Activated CD4-positive, alpha-beta T cell treated with anti-CD3 and anti-CD28 coated beads for 1 hour (primary cell): ENCODE measurements at regions not wholly inside any gene's neighbourhood (a gene's known extent, or its start where the extent isn't known, plus 50 kb on each side); places are given as distances from the start of the nearest gene placed in this dataset.

Experiments
- DNase-seq: peaks from one replicate; pipeline ENCODE4 v3.0.0-alpha.2; 2020

DNA sequence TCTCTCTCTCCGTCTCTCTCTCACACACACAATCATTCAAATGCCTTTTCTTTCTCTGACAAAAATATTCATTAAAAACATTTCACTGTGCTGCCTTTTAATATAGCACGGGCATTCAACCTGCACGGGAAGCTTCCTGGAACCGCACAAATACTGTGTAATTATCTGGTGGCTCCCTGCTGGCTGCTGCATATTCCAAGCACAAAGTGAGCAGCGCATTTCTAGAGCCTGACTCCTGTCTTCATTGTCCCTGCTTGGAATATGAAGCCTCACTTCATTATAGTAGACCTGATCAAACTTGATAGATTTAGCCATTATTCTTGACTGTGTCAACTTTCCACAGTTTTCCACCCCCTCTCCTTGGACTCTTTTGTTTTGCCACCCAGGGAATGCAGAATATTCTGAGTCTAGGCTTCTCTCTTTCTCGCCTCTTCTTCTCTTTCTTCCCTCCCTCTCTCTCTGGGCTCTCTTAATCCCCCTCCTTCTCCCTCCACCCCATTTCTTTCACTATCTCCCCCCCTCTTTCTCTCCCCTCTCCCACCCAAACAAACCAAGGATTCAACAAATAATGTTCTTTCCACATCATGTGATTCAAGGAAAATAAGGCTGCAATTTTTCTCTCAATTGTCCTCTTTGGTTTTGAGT, 672.1 kb upstream of the FANCL start:
- no peak for DNase-seq

DNA sequence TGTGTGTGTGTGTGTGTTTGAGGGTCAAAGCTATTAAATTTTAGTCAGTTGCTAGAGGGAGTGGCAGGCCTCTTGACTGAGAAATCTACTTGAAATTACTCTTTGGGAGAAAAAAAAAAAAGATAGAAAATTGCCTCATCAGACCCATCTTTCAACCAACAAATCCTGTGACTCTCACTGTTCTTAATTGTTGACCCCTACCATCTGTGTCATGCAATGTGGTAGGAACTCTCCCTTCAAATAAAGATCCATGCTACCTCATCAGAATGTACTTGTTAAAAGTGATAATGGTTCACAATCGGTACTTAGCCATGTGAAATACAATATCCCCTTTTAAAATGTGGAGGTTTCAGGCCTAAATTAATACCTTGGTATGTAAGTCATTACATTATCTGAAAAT, 670.8 kb upstream of the FANCL start:
- no peak for DNase-seq

DNA sequence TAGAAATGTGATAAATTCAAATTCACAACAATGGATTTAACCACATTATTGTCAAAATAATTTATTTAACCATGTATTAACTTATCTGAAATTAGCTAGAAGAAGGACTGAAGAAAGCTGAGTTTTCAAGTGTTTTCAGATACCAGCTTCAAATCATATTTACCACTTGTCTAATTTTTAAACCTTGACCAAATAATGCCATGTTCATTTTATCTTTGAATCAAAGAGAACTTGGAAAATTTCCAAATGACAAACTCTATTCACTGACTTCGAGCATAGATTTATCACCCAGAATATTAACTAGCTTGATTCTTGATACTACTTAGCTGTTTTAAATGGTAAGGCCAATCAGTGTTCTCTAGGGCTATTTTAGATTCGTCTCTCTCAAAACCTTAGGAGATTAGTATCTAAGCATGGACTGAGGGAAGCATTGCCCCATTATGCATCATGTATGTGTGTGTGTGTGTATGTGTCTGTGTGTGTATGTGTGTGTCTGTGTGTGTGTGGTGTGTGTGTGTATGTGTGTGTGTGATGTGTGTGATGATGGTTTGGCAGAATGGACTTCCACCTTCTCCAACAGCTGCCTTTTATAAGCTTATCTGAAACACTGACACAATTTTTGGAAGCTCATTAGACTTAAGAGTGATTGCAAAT, 667.5 kb upstream of the FANCL start:
- DNase-seq, result no peak

DNA sequence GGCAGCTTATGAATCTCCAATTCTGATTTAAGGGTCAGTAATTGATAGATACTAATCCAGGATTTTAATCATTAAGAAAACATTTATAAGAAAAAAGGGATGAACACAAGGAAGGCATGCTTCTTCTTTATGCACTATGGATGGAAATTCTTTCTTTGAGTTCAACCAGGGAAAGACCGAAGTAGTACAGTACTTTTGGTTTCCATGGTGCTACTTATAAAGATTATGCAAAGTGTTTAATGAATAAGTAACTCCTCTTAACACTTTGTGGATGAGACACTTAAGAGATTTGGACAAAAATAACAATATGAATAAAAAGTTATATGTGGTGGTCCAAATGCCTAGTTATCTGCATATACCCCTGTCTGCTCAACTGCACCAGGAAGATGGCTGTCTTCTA, 666.5 kb upstream of the FANCL start:
- DNase-seq, result no peak

DNA sequence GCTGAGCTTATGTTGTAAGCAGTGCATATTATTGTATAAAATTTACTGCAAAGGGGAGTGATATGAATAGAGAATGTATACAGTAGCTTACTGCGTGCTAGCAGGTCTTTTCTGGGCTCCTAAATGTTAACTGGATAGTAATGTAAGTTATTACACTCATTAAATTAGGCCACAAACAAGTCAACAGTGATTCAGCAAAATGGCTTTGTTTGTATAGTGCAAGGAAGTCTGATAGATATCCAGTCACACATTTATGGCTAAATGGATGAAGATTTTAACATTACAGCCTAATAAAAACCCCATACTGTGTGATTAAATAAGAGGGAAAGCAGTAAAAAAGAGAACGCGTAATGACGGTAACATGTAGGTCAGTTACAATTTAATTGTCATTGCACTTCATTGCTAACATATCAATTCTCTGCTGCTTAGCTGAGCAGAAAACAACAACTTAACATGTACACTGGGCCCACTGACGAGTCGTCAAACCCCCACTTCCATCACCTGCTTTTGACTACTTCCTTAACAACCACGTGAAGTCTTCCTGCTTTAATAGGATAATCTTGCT, 665.0 kb upstream of the FANCL start:
- no peak for DNase-seq

DNA sequence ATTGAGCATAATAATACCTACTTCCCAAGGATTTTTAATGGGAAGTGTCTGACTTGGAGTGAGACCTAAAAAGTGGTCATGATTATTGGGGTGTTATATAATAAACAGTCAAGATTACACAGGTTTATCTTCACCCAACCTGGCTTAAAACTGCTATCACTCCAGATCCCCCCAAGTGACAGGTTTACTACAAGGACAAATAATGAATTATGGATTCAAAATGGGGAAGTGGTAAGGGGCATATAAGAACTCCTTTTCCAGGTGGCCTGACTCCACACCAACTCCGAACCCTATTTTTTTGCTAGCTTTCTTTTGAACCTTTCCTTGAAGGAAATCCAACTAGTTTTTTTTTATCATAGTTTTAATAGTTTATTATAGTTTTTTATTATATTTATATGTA, 663.0 kb upstream of the FANCL start:
- DNase-seq, result no peak

DNA sequence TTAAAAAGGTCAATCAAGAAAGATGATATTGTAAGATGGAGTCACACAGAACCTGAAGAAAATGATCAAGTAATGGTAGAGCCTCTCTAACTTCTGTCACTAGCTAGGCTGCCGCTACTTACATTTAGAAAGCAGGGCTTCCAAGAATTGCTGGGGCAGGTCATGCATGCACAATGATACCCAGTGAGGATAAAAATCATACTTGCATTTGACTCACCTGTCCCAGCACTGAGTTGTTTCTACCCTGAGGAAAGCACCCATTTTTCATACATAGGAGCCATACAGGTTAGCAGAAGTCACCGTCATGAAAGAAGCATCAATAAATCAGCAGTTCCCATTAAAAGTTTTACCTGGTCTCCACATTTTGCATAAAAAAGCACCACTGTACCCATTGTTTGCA, 662.3 kb upstream of the FANCL start:
- DNase-seq, result no peak

DNA sequence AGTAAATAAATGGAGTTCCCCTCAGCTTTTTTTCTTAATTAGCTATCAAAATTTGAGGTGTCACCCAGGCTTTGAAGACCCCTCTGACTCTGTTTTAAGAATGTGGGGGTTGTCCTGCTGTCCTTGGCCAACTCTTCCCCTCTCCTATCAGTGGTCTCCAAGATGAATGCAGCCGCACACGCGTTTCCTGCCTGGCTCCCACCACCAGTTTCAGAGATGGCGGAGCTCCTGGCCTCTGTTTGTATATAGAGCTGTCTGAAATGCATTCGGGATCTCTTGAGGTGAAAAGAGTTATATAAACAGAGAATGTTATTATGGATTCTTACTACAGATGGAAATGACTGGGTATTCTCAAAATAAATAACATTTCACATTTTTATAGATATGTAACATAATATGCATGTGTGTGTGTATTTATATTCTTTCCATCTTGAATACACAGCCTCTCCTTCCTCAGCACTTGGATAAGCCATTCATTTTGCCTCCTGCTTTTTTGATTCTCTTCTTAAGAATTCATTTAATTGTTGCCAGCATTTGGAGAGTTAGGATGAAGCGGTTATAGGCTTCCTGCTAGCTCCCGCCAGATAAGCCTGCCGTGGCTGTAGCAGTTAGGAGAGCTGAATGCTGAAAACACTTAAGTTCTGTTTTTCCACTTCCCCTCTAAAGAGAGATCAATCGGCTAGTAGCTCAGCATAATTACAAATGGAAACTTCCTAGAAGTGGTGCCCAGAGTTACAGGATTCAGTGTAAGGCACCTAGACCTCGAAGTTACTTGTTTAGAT, 659.3 kb upstream of the FANCL start:
- DNase-seq, result no peak

DNA sequence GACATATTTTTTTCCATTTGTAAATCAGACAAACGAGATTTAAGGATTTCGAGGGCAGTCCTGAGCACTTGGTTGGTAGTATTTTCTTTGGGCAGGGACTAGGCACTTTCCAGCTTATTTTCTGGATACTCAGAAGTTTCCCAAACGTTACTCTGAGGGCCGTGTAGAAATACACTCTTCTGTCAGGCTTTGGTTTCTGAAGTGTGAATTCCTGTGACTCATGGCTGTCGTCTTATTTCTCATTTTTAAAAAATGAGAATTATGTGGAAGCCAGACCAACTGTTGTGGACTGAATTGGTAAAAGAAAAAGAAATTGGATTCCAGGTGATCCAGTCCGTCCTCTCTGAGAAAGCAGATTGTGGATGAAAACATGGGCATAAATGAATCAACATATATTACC, 658.6 kb upstream of the FANCL start:
- DNase-seq, result no peak

DNA sequence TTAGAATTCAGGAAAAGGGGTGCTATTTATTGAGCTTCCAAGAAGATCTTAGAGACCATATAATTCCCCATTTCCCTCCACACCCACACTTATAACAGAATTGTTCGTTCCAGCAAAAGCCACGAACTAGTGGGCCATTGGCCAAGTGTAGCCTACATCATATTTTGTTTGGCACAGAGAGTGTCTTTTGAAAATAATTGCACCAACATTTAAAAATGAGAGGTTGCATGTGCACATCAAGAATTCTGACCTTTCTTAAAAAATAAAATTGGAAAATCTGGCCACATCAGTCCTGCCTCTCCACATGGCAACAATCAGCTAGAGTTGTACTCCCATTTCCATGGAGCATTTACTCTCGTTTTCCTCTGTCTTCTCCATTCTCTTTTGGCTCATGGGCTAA, 655.5 kb upstream of the FANCL start:
- DNase-seq, result no peak

DNA sequence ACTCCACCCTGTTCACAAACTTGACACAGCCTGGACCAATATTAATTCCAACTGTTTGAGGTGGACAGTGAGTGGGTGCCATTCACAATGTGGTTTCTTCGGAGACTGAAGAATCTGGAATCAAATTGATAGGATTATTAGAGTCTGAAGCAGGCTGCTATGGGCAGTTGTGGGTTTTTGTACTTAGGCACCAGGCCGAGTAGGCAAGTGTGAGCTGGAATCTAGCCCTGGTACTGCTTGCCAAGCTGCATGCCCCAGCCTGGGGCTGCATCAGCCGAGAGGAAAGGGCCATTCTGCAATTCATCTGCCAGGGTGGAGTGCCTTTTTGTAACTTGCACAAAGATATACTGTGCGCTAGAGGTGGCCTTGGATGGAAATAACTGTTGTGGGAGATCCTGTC, 654.7 kb upstream of the FANCL start:
- DNase-seq, result no peak

DNA sequence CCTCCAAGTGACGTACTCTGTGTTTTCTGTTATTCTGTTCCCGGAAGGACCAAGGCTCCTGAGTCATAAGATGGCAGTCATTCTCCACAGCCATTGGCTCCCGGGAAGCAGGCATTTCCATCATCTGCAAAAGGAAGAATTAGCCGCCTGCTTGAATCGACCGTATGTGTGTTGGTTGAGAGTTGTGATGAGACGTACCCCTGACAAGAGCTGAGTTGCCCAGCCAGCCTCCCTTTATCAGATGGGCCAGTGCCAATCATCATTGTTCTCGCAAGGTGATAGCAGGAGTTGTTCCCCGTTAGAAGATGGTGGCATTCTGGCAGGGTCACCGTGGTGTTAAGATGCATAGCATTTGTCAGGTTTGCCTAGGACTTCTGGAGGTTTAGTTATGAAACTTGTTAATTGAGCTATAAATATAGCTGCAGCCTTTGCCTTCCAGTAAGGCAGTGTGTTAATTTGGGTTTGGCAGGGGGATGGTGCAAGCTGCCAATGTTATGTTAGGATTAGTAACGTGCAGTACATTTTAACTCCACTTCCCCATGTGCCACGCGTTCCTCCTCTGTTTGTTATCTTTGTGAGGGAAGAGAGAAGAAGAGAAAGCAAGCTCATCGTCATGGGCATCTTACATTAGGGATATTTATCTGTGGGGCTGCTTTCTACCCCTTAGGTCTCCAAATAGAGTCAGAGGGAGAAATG, 652.7 kb upstream of the FANCL start:
- no peak for DNase-seq

DNA sequence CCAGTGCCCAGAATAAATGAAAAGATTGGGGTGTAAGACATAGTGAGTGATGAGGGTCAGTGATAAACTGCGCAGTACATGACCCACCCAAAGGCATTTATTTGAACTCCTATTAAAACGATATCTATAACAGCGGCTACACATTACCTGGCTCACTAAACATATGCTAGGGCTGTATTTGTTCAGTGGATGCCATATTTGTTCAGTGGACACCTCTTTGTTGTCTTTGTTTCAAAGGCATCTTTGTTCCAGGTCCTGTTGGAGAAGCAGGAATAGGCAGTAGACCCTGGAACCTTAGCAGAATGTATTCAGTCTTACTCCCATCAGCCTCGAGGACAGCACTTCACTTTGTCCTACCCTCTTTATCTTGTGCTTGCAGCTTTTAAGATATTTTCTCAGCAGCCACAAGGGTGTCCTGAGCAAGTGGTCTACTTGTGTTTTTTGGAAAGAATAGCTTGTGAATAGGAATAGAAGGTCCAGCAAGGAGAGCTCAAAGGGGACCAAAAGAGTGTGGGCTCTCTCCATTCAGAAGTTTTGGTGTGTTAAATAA, 650.8 kb upstream of the FANCL start:
- no peak for DNase-seq

DNA sequence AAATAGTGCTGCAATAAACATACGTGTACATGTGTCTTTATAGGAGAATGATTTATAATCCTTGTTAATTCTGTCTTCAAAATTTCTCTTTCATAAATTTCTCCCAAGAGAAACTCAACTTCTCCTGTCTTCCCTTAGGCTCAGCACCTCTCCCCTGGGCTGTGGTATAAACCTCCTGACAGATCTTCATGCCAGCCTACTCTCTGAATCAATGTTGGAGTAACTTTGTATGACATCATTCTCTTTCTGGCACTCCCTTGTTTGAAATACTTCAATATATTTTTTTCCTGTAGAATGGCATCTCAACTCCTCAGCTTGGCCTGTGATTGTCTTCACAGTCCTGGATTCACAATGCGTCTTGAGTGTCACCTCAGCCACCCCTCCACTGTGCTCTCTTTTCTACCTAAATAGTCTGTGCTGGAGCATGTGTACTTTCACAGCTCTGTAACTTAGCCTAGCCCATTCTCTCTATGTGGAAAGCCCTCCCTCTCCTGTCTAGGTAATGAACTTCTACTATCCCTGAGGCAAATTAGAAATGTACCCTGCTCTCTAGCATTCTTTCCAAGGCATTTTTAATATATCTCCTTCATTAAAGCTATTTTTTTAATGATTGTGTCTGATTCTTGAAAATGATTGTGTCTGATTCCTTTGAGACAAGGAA, 649.9 kb upstream of the FANCL start:
- DNase-seq, result no peak

DNA sequence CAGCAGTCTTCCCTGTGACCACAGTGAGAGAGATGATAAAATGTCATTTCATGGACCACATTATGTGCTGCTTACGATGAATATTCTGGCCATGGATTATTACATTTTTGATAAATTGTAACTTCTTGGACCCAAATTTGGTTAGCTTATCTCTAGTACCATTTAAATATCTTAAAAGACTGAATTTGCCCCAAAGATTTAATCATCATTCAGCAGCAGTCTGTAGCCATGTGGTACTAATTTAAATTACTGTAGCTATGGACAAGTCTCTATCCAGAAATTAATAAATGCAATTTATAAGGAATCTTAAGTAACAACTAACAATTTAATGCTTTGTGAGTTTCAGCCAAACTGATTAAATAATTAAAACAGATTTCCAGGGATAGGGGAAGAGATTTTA, 644.9 kb upstream of the FANCL start:
- DNase-seq, result no peak

DNA sequence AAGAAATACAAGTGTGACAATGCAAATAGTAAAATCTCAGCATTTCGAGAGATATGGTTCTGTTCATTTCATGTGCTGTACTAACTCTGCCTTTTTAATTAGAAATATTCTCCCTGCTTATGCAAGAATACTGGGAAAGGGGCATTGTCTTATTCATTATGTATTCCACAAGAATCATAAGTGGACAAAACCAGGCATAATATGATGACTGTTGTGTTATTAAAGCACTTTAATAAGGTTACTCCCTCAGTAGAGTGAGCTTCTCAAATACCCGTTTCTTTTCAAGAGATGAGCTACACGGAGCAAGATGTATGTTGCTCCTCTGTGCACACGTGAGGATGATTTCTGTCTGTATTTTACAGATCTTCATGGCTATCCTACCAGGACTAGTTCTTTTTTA, 638.7 kb upstream of the FANCL start:
- DNase-seq, result no peak

DNA sequence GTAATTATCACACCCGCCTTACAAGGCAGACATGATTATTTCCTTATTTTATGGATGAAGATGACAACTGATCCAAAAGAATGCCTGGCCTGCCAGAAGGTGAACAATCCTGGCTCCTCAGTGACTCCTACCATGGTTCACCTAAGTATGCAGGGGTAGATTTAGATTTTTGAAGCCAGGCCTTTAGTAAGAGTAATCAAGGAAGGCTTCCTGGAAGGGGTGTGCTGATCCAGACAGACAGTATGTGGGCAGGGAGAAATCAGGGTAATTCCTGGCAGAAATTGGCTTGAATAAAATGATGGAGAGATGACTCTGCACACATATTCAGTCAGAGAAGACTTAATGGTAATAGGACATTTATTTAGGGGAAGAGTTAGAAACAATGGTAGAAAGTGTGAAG, 637.7 kb upstream of the FANCL start:
- no peak for DNase-seq

DNA sequence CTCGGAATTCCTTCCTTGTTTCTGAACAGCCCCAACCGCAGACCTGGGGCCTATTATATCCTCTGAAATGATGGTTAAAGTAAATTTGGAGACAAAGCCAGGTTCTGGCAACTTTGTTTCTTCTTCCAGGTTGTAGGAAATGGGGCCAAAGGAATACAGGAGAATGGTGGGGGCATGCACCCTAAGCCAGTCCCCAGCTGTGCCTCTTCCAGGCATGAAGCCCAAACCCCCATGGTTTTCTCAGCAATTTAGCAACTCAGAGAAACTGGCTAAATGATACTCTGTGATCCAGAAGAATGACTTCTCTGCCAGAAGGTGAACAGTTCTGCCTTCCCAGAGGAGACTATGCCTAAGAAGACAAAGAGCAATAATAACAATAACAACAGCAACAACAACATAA, 635.0 kb upstream of the FANCL start:
- DNase-seq, result no peak

DNA sequence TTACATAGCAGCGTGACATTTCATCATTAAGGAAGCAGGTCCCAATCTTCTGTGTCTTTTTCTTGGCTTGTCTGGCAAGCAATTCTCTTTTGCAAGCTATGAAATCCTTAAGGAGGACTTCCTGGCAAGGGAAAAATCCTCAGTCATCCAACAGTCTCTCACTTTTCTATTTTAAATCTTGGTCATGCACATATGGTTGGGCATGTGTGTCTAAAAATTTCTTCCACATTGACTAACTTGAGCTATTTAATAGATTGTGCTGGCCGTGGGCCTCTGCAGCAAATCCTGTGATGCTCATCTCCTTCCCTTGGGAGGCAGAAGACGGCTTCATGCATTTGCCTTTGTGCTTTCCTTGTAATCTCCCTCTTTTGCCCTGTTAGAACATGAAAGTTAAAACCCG, 634.3 kb upstream of the FANCL start:
- DNase-seq, result no peak

DNA sequence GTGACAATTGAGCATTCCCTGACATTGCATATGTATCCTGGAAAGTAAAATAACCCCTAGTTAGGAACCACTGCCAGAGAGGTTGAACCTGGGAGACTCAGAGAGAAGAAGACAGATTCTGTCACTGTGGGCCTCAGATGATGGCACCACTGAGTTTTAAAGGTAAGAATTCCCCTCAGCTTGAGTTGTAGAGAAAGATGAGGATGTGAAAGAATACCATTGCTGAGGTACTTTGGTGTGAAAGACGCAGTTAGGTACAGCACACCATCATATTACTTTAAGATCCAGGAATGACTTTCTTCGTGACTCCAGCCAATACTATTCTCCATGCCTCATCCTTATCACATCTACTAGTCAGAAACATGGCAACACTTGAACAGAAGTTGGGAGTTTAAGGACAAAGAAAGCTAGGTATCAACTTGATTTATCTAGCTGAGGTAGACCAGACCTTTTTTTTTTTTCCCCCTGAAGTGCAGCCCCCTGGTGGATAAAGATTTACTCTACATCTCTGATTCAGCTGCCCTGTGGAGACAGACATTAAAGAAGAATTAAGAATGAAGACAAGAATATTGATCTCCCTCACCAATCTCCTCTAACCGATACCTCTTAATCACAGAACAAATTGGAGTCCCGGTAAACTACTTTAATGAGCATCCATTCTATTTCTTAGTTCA, 630.5 kb upstream of the FANCL start:
- no peak for DNase-seq

DNA sequence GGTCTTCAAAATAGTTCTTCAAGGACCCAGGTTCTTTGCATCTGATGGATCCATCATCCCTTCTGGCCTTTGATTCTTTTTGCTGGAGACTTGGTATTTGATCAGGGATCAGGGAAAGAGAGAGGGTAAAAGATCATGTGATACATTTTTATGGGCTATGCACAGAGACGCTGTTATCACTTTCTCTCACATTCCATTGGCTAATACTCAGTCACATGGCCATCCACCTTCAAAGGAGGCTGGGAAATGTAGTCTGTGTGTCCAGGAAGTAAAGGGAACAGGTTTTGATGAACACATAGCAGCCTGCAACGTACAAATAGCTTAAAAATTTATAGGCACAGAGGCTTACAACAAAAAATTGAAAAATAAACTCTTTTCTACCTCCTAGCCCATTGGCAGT, 629.6 kb upstream of the FANCL start:
- DNase-seq, result no peak

DNA sequence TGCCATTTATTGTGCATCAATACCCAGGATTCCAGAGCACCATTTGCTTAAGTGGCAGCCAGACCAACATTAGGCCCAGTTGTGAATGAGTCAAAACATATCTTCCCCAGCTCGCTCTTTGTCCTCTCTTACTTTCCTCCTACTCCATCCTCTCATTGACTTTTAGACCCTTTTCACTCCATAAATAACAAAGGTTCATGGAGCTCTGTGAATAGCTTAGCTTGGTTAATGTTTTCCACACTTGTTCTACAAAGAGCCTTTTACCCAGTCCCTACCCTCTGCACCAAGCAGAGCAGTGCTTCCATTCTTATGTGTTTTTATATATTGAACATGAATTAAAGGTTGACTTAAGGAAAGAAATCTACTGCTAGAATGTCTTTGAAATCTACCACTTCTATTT, 625.8 kb upstream of the FANCL start:
- no peak for DNase-seq
